ENCODE measurements at regions not wholly inside any gene's neighbourhood (a gene's known extent, or its start where the extent isn't known, plus 50 kb on each side); places are given as distances from the start of the nearest gene placed in this dataset.

GRCh38 chr5:158099571-158100105 is 240.7 kb upstream of the CLINT1 start (continued):
- TF ChIP-seq CTCF (IDR thresholded peaks at IDR 0.05 in 2 of 3, conservative IDR thresholded peaks at IDR 0.05 in 1 of 3; ENCODE audit: control insufficient read depth in 2 of 3, extremely low read depth in 1 of 3, insufficient read depth in 1 of 3, low read depth in 3 of 3, low read length in 3 of 3) (no peak), WRNIP1 (IDR thresholded peaks at IDR 0.05; ENCODE audit: borderline replicate concordance, low read depth, low read length) (no peak), CBX3 (IDR thresholded peaks at IDR 0.05; ENCODE audit: borderline replicate concordance, low read depth) (no peak), JUND (IDR thresholded peaks at IDR 0.05; ENCODE audit: low read depth, low read length) (no peak), MYC (IDR thresholded peaks at IDR 0.05; ENCODE audit: insufficient read depth, insufficient read length, insufficient replicate concordance, low read length, severe bottlenecking) (no peak), IKZF2 (IDR thresholded peaks at IDR 0.05) (no peak), NR2F1 (conservative IDR thresholded peaks at IDR 0.05) (no peak)
- TF ChIP-seq, protein P1, sequence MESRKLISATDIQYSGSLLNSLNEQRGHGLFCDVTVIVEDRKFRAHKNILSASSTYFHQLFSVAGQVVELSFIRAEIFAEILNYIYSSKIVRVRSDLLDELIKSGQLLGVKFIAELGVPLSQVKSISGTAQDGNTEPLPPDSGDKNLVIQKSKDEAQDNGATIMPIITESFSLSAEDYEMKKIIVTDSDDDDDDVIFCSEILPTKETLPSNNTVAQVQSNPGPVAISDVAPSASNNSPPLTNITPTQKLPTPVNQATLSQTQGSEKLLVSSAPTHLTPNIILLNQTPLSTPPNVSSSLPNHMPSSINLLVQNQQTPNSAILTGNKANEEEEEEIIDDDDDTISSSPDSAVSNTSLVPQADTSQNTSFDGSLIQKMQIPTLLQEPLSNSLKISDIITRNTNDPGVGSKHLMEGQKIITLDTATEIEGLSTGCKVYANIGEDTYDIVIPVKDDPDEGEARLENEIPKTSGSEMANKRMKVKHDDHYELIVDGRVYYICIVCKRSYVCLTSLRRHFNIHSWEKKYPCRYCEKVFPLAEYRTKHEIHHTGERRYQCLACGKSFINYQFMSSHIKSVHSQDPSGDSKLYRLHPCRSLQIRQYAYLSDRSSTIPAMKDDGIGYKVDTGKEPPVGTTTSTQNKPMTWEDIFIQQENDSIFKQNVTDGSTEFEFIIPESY (IDR thresholded peaks at IDR 0.05): no peak
- TF ChIP-seq, protein P2, sequence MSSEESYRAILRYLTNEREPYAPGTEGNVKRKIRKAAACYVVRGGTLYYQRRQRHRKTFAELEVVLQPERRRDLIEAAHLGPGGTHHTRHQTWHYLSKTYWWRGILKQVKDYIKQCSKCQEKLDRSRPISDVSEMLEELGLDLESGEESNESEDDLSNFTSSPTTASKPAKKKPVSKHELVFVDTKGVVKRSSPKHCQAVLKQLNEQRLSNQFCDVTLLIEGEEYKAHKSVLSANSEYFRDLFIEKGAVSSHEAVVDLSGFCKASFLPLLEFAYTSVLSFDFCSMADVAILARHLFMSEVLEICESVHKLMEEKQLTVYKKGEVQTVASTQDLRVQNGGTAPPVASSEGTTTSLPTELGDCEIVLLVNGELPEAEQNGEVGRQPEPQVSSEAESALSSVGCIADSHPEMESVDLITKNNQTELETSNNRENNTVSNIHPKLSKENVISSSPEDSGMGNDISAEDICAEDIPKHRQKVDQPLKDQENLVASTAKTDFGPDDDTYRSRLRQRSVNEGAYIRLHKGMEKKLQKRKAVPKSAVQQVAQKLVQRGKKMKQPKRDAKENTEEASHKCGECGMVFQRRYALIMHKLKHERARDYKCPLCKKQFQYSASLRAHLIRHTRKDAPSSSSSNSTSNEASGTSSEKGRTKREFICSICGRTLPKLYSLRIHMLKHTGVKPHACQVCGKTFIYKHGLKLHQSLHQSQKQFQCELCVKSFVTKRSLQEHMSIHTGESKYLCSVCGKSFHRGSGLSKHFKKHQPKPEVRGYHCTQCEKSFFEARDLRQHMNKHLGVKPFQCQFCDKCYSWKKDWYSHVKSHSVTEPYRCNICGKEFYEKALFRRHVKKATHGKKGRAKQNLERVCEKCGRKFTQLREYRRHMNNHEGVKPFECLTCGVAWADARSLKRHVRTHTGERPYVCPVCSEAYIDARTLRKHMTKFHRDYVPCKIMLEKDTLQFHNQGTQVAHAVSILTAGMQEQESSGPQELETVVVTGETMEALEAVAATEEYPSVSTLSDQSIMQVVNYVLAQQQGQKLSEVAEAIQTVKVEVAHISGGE (CRISPR knock-in tag; IDR thresholded peaks at IDR 0.05): no peak
